ENCODE measurements at regions not wholly inside any gene's neighbourhood (a gene's known extent, or its start where the extent isn't known, plus 50 kb on each side); places are given as distances from the start of the nearest gene placed in this dataset.

- DNase-seq (ENCODE audit: low read depth), result no peak
- no peak overlapping the region for H3K4me3 ChIP-seq (ENCODE audit: low read depth, low read length)
- no peak for TF ChIP-seq CTCF (conservative IDR thresholded peaks at IDR 0.05; ENCODE audit: low read depth, low read length)
Measured at GRCh38 chr5:63811286-63811685, 151.0 kb downstream of the HTR1A start.

GRCh38 chr5:63805151-63805550, 157.1 kb downstream of the HTR1A start:
- DNase-seq (ENCODE audit: low read depth), result no peak
- H3K4me3 ChIP-seq (ENCODE audit: low read depth, low read length), result no peak overlapping the region
- no peak for TF ChIP-seq CTCF (conservative IDR thresholded peaks at IDR 0.05; ENCODE audit: low read depth, low read length)

- no peak for DNase-seq (ENCODE audit: low read depth)
- TF ChIP-seq CTCF (conservative IDR thresholded peaks at IDR 0.05; ENCODE audit: low read depth, low read length), result no peak
- H3K4me3 ChIP-seq (ENCODE audit: low read depth, low read length), result no peak overlapping the region
Measured at GRCh38 chr5:63803165-63803564, 159.1 kb downstream of the HTR1A start.

DNA sequence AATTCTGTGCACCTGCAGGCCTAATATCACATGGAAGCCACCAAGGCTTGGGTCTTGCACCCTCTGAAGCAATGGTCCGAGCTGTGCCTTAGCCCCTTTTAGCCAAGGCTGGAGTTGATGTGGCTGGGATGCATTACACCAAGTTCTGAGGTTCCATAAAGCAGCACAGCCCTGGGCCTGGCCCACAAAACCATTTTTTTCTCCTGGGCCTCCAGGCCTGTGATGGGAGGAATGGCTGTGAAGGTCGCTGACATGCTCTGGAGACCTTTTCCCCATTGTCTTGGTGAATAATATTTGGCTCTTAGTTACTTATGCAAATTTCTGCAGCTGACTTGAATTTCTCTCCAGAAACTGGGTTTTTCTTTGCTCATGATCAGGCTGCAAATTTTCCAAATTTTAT, 167.3 kb downstream of the HTR1A start:
- no peak overlapping the region for H3K4me3 ChIP-seq (ENCODE audit: low read depth, low read length)
- no peak for DNase-seq (ENCODE audit: low read depth)
- no peak for TF ChIP-seq CTCF (conservative IDR thresholded peaks at IDR 0.05; ENCODE audit: low read depth, low read length)

DNA sequence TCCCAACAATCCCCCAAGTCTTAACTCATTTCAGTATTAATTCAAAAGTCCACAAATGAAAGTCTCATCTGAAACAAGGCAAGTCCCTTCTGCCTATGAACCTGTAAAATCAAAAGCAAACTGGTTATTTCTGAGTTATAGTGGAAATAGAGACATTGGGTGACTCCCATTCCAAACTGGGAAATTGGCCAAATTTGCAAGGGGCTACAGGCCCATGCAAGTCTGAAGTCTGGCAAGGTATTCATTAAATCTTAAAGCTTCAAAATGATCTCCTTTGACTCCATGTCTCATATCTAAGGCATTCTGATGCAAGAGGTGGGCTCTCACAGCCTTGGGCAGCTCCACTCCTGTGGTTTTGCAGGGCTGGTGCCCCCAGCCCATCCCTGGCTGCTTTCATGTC, 167.9 kb downstream of the HTR1A start:
- no peak for DNase-seq (ENCODE audit: low read depth)
- TF ChIP-seq CTCF (conservative IDR thresholded peaks at IDR 0.05; ENCODE audit: low read depth, low read length), result no peak
- H3K4me3 ChIP-seq (ENCODE audit: low read depth, low read length), result no peak overlapping the region

DNA sequence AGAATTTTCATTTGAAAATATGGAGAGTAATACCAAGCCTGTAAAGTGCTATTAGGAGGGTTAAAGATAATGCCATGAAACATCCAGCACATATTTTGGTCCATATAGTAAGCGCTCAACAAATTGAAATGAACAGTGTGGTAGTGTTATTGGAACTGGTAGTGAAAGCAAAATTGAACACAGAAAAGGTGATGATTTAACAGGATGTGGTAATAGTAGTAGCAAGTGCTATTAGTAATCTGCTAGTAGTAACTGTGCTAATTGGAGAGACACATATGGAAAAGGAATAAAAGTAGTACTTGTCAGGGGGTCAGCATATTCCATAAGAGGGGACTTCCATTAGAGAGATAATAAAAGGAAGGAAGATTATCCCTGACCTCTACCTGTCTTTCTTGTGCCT, 187.3 kb downstream of the HTR1A start:
- no peak for TF ChIP-seq CTCF (conservative IDR thresholded peaks at IDR 0.05; ENCODE audit: low read depth, low read length)
- no peak for DNase-seq (ENCODE audit: low read depth)
- H3K4me3 ChIP-seq (ENCODE audit: low read depth, low read length), result no peak overlapping the region

DNA sequence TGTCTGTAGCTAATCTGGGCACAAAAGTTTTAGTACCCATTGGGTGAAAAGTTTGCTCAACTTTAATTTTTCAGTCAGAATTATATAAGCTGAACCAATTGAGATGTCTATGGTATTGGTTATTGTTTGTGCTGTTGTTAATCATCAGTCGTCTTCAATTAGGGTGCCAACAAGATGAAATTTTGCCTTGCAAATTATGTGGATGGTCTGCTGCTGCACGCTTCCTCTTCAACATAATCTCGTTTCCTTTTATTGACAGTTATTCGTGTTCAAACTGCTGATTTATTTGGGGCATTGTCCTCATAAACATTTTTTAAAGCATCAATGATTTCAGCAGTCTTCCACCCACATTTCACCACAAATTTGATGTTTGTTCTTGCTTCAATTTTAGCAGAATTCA, 194.0 kb downstream of the HTR1A start:
- no peak for DNase-seq (ENCODE audit: low read depth)
- TF ChIP-seq CTCF (conservative IDR thresholded peaks at IDR 0.05; ENCODE audit: low read depth, low read length), result no peak
- H3K4me3 ChIP-seq (ENCODE audit: low read depth, low read length), result no peak overlapping the region

Measured in epithelial cell of proximal tubule (primary cell).